GM18520 (cell line): ENCODE measurements at regions not wholly inside any gene's neighbourhood (a gene's known extent, or its start where the extent isn't known, plus 50 kb on each side); places are given as distances from the start of the nearest gene placed in this dataset.
A peak's percentile ranks its signal among the peaks of the same experiment; 100 is the strongest.

ENCODE experiments used
- ATAC-seq: cut with Tn5 transposase; IDR thresholded peaks from one replicate; pipeline ENCODE4 v1.9.1; 2021; ENCODE audit not compliant: unreplicated experiment

- no peak for ATAC-seq
These were observed 132.8 kb downstream of the TUSC7 start for GRCh38 chr3:116842254-116842957.

GRCh38 chr3:116848248-116848829, 138.8 kb downstream of the TUSC7 start:
- no peak for ATAC-seq

DNA sequence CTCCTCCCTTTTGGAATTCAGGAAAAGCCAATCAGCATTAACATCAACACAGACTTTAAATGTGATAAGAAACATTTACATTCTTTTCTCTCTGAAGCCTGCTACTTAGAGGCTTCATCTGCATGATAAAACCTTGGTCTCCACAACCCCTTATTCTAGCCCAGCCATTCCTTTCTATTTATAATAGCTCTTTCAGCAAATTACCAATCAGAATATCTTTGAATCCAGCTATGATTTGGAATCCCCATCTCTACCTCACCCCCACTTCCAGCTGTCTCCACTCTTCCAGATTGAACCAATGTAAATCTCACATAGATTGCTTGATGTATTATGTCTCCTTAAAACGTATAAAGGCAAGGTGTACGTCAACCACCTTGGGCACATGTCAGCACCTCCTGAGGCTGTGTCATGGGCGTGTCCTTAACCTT, 139.7 kb downstream of the TUSC7 start:
- no peak for ATAC-seq

- ATAC-seq = no peak
These were observed 143.2 kb downstream of the TUSC7 start for GRCh38 chr3:116852803-116853202.

- ATAC-seq = no peak
These were observed 153.7 kb downstream of the TUSC7 start for GRCh38 chr3:116863270-116863770.

- ATAC-seq = no peak
These were observed 154.4 kb downstream of the TUSC7 start for GRCh38 chr3:116863822-116864589.

- no peak for ATAC-seq
These were observed 155.0 kb downstream of the TUSC7 start for GRCh38 chr3:116864590-116864927.

DNA sequence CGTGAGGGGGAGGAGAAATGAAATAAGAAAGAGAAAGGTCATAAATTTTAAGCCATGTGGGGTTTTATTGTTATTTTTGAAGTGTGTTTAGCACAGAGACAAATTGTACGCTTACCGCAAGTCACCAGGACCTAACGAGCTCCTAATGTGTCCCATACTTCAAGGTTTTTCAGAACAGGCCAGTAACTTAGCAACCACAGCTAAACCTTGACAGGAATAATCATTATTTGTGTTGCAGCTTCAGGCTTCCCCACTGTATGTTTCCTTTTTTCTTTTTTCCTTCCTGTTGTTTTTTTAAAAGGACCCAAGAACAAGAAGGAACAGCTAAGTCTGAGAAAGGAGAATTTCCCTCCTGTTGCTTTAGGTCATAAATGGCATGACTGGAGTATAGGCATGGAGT, 160.8 kb downstream of the TUSC7 start:
- no peak for ATAC-seq

GRCh38 chr3:116871905-116872304, 162.3 kb downstream of the TUSC7 start:
- no peak for ATAC-seq

DNA sequence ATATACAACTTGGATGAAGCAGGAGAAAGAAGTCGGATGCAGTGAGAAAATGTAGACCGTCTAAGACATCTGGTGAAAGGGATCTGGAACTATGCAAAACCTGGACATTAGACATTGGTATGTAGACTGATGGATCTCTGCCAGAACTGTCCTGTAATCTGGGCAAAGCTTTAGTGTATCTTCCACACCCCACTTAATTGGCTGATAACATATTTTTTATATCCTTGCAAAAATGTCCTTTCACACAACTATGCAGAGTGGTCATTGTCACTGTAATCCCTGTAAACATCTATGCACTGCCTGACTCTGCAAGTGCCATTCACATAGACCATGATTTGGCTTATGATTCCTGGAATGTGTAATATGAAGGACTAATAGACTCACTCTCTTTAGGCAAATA, 163.1 kb downstream of the TUSC7 start:
- no peak for ATAC-seq

- no peak for ATAC-seq
These were observed 163.6 kb downstream of the TUSC7 start for GRCh38 chr3:116873142-116873541.

DNA sequence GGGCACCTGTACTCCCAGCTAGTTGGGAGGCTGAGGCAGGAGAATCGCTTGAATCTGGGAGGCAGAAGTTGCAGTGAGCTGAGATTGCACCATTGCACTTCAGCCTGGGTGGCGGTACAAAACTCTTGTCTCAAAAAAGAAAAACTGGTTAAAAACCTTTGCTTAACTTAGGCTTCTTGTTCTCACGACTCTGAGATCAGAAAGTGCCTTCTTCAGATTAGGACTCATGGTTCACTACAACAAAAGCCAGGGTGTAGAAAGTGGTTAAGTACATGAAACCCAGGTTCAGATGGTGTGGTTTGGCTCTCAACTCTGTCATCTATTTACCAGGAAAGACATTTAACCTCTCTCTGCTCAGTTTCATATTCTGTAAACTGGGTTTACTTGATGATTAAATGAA, 168.4 kb downstream of the TUSC7 start:
- no peak for ATAC-seq

- peak; percentile 85 for ATAC-seq
These were observed 176.8 kb downstream of the TUSC7 start for GRCh38 chr3:116886202-116886893.

- no peak for ATAC-seq
These were observed 186.5 kb downstream of the TUSC7 start for GRCh38 chr3:116896116-116896515.

- ATAC-seq = no peak
These were observed 187.8 kb downstream of the TUSC7 start for GRCh38 chr3:116897382-116897781.

- no peak for ATAC-seq
These were observed 189.7 kb downstream of the TUSC7 start for GRCh38 chr3:116899253-116899652.

GRCh38 chr3:116905334-116905733, 195.8 kb downstream of the TUSC7 start:
- no peak for ATAC-seq

GRCh38 chr3:116905794-116906193, 196.2 kb downstream of the TUSC7 start:
- ATAC-seq = no peak

- ATAC-seq = no peak
These were observed 202.5 kb downstream of the TUSC7 start for GRCh38 chr3:116912116-116912515.

DNA sequence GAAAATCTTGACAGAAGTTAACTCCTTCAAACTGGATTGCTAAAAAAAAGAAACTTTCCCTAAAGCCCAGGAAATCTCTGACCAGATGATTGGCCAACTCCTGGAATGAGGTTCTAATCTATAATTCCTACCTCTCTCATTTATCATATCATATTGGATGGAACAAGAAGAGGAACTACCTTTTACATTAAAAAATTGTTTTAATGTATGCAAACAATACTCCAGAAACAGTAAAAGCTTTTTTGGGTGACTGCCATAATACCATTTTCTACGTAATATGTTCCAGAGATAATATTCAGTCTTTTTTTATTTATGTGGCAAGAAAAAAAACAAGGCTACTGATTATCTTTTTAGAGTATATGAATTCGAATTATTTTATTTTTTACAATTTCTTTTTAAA, 204.4 kb downstream of the TUSC7 start:
- no peak for ATAC-seq

- no peak for ATAC-seq
These were observed 207.3 kb downstream of the TUSC7 start for GRCh38 chr3:116916836-116917235.
